HG02970 (cell line): ENCODE measurements at regions not wholly inside any gene's neighbourhood (a gene's known extent, or its start where the extent isn't known, plus 50 kb on each side); places are given as distances from the start of the nearest gene placed in this dataset.
"Not testable (repeated sequence)": the region's sequence is repeated elsewhere in the genome, so short reads cannot be mapped to it uniquely, and the experiment has no call there.

ENCODE experiments used
- ATAC-seq: cut with Tn5 transposase; IDR thresholded peaks from one replicate; pipeline ENCODE4 v1.9.1; 2021; ENCODE audit warnings: mild to moderate bottlenecking, moderate library complexity, moderate number of reproducible peaks; ENCODE audit not compliant: unreplicated experiment, low FRiP score

- no peak for ATAC-seq
Observed at GRCh38 chr4:97262769-97263168, 880.5 kb downstream of the STPG2 start.

DNA sequence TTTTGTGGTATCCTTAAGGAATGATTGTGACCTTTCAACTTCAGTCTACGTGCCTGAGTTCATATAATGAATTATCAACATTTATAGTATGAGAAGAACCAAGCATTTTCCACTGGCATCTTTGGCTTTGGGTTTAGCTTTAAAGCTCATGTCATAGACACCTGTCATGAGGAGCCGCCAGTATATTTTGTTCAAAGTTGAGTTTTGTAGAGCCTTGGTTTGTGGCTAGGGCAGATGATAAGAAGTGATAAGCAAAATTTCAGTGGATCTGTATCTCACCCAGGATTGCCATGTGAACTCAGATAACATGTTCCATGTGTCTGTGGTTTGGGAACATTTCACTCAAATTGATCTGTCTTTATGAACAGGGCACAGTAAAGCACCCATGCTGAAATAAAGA lies 873.2 kb downstream of the STPG2 start:
- ATAC-seq = no peak

DNA sequence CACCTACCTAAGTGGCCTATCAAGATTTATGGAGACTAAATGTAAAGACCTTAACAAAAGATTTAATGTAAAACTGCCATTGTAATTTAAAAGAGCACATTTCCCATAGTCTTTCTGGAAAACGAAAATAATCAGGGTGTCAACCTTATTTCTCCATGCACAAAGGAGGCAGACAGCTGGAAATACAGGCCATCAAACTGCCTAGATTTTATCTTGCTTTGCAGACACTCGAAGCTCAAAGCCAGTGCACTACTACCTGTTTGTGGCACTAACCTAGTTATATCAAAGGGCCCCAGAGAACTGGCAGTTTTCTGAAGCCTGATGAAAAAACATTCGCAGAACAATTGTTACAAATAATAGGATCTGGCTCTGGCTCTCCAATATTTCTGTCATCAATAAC lies 863.9 kb downstream of the STPG2 start:
- ATAC-seq = no peak

- ATAC-seq = no peak
Observed at GRCh38 chr4:97300561-97300960, 842.7 kb downstream of the STPG2 start.

DNA sequence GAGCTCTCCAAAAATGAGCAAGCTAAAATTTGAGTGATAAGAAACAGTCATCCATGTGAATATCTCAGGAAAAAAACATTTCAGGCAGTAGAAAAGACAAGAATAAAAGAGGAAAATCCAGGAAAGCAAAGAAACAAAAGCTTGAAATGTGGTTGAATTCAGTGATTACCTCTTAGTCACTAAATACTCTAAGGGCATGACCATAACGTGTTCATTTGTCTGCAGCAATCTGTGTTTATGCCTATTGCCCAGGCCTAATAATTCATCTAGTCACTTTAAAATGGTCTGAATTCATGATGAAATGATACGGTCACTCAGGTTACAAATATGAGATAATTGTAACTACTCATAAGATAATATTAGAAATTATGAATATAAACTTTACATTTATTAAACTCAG lies 837.9 kb downstream of the STPG2 start:
- ATAC-seq = no peak

DNA sequence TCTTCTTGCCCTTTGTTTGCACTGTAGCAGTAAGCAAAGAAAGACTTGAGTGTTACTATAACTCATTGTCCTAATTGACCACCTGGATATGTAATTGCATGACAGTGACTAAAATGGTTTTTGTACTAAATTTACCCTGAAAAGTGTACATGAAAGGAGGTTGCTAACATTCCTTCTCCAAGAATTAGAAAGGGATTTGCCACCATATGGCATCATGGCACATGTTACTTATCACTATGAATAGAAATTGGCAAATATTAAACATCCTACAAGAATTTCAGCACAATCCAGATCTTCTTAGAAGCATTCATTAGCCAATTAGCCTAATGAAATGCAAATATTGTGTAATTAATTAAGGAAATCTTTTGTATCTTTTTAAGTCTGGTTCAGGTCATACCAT lies 834.2 kb downstream of the STPG2 start:
- ATAC-seq = no peak

GRCh38 chr4:97317201-97317600 lies 826.1 kb downstream of the STPG2 start:
- no peak for ATAC-seq

DNA sequence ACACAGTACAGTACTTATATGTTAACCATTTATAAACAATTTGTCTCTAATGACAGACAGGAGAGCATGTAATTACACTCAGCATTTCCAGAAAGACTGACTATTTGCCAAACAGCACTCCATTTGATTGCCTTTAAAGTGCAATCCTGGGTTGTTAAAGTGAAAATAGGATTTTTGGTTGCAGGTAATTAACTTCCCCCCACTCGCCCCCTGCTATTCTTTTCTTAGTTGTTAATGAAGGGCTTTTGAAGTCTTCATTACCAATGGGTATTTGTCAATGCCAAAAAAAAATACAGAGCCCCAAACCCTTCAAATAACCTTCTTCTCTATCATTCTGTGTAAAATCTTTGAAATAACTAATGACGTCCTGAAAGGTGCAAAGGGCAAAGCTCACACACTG lies 825.6 kb downstream of the STPG2 start:
- ATAC-seq = no peak

GRCh38 chr4:97325751-97326150 lies 817.5 kb downstream of the STPG2 start:
- not testable (repeated sequence) for ATAC-seq

DNA sequence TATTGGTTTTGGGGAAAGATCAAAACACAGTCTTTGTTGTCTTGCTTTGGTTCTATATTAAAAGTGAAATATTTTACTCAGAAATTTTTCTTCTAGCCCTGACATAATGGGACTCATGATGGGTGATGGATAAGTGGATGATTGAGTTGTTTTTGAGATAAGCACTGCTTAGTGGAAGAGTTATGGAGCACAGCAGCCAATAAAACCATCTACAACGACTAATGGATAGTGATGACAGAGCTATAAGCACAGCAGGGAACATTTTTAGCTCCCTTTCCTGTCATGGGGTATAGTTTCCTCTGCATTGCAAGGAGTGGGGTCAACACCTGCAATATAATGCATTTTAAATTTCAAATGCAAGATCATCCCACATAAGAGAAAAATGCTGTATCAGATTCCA lies 812.4 kb downstream of the STPG2 start:
- ATAC-seq = no peak

GRCh38 chr4:97334348-97334747 lies 808.9 kb downstream of the STPG2 start:
- ATAC-seq = no peak

DNA sequence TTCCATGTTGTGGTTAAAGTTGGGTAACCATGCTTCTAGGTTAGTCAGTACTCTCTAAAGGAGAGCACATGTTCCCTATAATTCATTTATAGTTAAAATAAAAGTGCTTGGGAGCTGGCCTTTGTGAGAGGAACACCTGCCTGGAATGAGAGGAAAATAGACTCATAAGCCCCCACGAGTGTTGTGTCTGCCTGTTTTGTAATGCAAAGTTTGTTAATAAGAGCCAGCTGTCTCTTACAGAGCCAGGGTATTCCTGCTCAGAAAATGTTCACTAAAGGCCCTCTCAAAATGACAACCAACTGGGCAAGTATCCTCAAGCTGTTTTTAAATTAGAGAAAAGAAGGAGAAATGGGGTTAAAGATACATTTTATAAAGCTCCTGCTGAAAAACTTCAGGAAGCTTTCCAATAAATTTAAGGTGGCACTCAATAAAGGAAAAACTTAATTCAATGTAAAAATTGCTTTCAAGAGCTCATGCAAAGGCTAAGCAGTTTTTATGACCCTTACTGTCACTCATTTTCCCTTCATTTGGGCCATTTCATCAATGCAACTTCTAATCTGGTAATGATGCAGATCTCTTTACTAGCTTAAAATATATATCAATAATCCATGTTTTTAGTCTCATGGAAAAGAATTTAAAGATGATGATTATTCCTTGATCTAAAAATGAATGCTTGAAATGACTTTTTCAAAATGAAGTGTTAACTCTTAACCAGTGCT lies 793.6 kb downstream of the STPG2 start:
- ATAC-seq = no peak

DNA sequence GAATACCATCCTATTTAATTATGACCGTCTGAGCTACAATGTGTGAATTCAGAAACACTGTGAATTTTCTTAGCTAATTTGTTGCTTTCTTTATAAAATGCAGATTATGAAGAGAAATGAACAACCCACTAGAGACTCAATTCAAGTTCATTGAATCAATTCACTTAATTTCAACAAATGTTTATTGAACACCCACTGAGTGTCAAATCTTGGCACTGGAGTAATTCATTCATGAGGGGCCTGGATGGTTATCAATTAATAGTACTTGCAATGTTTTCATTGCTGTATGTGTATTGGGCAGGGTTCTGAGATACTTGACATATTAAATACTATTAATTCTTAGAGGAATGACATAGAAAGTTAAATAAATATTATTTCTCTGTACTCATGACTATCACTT lies 789.4 kb downstream of the STPG2 start:
- no peak for ATAC-seq

DNA sequence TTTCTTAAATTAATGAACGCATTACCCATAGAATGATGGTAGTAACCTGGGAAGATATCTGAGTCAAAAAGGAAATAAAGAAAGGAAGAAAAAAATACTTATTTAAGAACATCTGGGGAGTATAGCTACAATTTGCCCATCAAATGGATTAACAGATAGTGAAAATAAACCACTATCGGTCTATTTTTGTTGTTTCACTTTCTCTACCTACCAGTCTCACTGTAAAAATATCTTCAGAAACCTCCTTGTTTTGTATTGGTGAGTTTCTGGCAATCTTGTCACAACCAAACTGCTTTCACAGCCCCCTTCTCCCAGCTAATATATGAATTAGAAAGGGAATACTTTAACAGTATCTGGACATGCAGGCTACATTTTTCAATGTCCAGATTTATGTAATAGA lies 783.5 kb downstream of the STPG2 start:
- no peak for ATAC-seq

DNA sequence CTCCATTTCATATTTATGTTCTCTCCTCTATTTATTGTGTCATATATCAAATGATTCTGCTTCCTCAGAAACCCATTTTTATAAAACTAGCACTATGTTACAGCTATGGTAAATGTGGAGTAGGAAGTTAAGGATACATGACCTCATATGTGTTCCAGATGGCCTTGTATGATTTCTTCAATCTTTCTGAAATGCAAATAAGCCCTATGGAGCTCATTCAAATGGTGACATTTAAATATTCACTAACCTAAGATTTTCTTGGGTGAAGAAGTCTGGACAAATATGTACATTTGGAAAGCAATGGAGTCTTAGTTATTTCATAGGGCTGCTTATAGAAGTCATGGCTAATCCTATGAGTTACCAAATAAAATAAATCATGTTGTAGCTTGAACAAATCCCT lies 782.5 kb downstream of the STPG2 start:
- no peak for ATAC-seq

DNA sequence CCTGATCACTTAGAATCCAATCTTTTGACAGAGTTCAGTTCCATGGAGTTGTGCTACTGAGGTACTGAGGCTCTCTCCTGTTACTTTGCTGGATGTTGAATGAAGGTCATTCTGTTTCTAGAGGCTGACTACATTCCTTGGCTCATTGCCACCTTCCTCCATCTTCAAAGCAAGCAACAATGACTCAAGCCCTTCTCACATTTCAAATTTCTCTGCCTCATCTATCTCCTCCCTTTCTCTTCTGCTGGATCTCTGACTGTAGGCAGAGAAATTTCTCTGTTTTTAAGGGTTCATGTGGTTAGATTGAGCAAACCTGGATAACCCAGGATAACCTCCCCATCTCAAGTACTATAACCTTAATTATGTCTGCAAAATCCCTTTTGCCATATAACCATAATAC lies 775.4 kb downstream of the STPG2 start:
- ATAC-seq = no peak

DNA sequence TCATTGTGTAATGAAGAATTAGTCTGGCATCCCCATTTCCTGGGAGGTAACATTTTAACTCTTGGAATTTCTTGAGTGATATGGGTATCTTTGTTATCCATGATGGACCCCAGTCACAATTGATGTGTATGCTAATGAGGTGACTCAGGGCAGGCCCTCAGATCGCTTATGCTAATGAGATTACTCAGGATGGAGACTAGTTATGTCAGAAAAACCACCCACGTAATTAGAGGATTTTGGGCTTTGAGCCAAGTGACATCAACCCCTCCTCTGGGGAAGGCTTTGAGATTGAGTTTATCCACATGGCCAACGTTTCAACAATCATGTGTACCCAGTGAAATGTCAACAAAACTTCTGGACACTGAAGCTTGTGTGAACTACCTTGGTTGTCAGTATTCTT lies 772.7 kb downstream of the STPG2 start:
- no peak for ATAC-seq

GRCh38 chr4:97374526-97374925 lies 768.8 kb downstream of the STPG2 start:
- ATAC-seq = no peak

GRCh38 chr4:97386969-97387368 lies 756.3 kb downstream of the STPG2 start:
- no peak for ATAC-seq

DNA sequence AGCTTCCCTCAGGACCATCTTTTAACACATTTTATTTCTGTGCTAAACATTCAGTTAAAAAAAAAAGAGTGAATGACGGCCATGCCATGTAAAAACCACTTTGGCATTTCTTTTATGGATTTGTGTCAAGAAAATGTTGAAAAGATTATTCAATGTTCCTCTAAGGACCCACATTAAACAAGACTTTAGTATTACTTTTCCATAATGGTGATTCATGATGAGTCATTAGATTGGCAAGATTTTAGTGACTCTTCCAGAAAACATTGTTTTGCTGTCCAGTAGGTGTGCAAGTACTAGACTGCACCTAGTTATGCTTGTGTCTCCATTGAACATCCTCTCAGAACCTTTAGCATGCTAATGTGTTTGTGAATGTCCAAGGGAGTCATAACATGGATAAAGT lies 748.6 kb downstream of the STPG2 start:
- no peak for ATAC-seq

DNA sequence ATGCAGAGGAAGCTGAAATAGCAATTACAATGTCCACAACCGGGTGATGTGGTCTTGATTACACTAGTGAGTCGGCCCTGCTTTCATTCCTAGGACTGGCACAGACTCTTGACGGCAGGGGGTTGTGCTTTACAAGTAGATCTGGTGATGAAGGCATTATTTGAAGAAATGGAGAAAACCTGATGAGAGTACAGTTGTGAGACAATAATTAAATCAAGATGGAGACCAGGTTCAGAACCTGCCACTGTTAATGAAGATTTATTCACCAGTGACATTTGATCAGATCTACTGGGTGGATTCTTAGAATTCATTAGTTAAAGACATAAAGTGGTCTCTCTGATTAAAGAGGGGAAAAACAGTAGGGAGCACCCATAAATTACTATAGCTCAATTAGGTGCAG lies 747.2 kb downstream of the STPG2 start:
- ATAC-seq = no peak

- no peak for ATAC-seq
Observed at GRCh38 chr4:97396605-97397004, 746.7 kb downstream of the STPG2 start.
